AG04450 (cell line): ENCODE measurements at regions not wholly inside any gene's neighbourhood (a gene's known extent, or its start where the extent isn't known, plus 50 kb on each side); places are given as distances from the start of the nearest gene placed in this dataset.

Source experiments
- CTCF ChIA-PET: fragments of 300-600, 350-600 bp; formaldehyde crosslinking; extraction: SDS; loops from one replicate; lab custom pipeline; 2022; ENCODE audit warnings: antibody characterized with exemption, inconsistent platforms; lab: Charles Lee
- POLR2A ChIA-PET: fragments of 350-600 bp; formaldehyde crosslinking; extraction: SDS; loops from one replicate; lab custom pipeline; 2021; ENCODE audit warnings: antibody characterized with exemption, inconsistent platforms; lab: Yijun Ruan, JAX
- DNase-seq: peaks from one replicate; pipeline ENCODE4 v3.0.0-alpha.2; 2011; ENCODE audit warnings: low read depth, low spot score
- H3K27ac ChIP-seq: one replicate; pipeline ENCODE4 v1.5.1; 2012; ENCODE audit warnings: low read depth, low read length, control low read depth
- H3K27me3 ChIP-seq: one replicate; pipeline ENCODE4 v1.6.0; 2012; ENCODE audit warnings: low read length; ENCODE audit not compliant: control insufficient read depth, insufficient read depth
- H3K4me3 ChIP-seq: 2 replicates; pipeline ENCODE4 v1.5.1; 2011; ENCODE audit warnings: mild to moderate bottlenecking, low read depth, low read length, control low read depth
- H3K9me3 ChIP-seq: 2 replicates; pipeline ENCODE4 v1.5.1; 2012; ENCODE audit warnings: low read length; ENCODE audit not compliant: control insufficient read depth, insufficient read depth
- TF ChIP-seq, protein P1 (sequence below): IDR thresholded peaks from 2 replicates; pipeline ENCODE4 v1.5.1; 2011; ENCODE audit warnings: low read depth, low read length, control low read depth, inconsistent platforms

DNA sequence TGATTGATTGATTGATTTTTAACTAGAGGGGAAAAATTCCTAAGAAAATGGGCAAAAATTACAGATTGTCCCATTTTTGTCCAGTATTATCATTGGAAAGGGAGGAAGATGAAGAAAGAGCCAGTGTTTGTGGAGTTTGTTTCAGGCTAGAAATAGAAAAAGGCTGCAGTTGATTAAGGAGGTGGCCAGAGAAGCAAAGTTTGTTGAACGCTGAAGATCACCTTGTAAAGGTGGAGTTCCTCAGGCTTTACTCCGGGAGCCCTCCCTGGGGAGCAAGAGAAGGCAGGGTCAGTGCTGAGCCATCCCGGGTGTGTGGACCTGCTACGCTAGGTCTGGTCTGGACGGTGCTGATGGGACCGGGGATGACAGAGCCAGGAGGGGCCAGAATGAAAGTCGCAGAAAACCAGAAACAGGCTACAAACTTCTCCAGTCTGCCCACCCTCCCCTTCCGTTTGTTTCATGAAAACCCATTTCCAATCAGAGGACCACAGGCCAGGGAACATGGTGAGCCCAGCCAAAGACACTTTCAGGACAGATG lies 222.6 kb upstream of the FOXF1 start:
- H3K4me3 ChIP-seq, result no peak overlapping the region
- no peak overlapping the region for H3K27ac ChIP-seq
- POLR2A ChIA-PET, result no interaction called here
- no peaks in the 10 kb centered on the region; the same call in 1 of the 2 replicates for H3K9me3 ChIP-seq
- no peak for DNase-seq
- CTCF ChIA-PET, result no interaction called here
- TF ChIP-seq, protein P1, sequence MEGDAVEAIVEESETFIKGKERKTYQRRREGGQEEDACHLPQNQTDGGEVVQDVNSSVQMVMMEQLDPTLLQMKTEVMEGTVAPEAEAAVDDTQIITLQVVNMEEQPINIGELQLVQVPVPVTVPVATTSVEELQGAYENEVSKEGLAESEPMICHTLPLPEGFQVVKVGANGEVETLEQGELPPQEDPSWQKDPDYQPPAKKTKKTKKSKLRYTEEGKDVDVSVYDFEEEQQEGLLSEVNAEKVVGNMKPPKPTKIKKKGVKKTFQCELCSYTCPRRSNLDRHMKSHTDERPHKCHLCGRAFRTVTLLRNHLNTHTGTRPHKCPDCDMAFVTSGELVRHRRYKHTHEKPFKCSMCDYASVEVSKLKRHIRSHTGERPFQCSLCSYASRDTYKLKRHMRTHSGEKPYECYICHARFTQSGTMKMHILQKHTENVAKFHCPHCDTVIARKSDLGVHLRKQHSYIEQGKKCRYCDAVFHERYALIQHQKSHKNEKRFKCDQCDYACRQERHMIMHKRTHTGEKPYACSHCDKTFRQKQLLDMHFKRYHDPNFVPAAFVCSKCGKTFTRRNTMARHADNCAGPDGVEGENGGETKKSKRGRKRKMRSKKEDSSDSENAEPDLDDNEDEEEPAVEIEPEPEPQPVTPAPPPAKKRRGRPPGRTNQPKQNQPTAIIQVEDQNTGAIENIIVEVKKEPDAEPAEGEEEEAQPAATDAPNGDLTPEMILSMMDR, result no peak
- peaks cover 7% of the 10 kb centered on the region for H3K27me3 ChIP-seq

DNA sequence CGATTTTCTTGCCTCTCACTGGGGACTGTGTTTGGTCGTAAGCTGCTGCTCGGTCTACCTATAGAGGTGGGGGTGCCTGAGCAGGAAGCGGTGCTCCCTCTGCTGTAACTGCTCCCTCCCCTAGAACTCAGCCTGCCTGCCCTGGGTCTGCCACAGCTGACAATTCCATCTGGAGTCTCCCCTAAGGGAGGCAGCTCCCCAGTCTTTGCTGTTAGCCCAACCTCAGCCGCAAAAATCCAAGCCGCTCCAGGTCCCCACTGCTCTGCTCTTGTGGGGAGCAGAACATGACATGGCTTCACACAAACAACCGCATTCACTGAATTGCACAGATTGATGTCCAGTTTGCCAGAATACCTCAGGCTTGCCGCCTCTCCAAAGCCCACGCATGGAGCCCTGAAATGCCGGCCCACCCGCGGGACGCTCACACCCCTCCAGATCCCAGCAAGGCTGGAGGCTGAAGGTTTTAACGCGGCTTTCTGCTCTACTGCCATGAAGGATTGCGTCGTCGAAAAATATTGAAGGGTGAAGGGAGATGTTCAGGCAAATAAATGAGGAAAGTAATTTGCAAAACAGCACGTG lies 221.5 kb upstream of the FOXF1 start:
- no peaks in the 10 kb centered on the region; the same call in 1 of the 2 replicates for H3K9me3 ChIP-seq
- no peak overlapping the region for H3K27ac ChIP-seq
- peaks cover 7% of the 10 kb centered on the region for H3K27me3 ChIP-seq
- DNase-seq, result no peak
- POLR2A ChIA-PET, result no interaction called here
- H3K4me3 ChIP-seq, result no peak overlapping the region
- TF ChIP-seq, protein P1, result no peak
- CTCF ChIA-PET, result no interaction called here

DNA sequence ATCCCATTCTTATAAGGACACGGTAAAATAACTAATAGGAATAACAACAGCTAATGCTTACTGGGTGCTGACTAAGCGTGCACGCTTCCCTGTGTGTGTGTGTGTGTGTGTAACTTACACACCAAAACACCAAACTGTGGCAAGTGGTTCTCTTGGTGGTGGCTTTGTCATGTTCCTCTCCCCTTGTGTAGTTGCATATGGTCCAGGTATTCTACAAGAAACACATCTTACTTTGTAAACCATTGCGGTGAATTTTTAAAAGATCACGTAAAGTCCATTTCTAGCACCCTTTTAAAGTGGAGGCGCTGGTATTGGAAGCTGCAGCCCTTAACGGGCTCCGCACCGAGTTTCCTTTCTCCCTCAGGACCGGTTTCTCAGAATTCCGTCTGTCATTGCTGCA lies 221.0 kb upstream of the FOXF1 start:
- H3K4me3 ChIP-seq, result no peak overlapping the region
- TF ChIP-seq, protein P1, result no peak
- ChIA-PET CTCF (no interaction called here), POLR2A (no interaction called here)
- no peak for DNase-seq
- H3K27me3 ChIP-seq, result peaks cover 7% of the 10 kb centered on the region
- H3K27ac ChIP-seq, result no peak overlapping the region
- no peaks in the 10 kb centered on the region; the same call in 1 of the 2 replicates for H3K9me3 ChIP-seq

DNA sequence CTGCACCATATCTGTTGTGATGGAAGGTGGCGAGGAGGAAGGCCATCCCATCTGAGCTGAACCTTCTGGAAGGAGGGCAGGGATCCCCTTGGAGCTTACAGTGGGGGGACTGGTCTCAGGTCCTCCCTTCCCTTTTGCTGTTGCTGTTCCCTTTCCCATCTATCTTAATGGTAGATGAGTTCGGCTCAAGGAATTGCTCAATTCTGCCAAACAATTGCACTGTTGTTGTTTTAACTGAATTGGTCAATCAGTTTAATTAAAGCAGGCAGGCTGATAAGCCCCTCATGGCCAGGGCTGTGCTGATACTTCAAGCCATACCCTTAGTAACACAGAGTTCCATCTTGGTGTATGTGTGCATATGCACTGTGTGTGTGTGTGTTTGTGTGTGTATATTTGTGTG lies 220.4 kb upstream of the FOXF1 start:
- ChIA-PET POLR2A (no interaction called here), CTCF (no interaction called here)
- H3K9me3 ChIP-seq, result no peaks in the 10 kb centered on the region; the same call in 1 of the 2 replicates
- H3K4me3 ChIP-seq, result no peak overlapping the region
- TF ChIP-seq, protein P1, result no peak
- peaks cover 7% of the 10 kb centered on the region for H3K27me3 ChIP-seq
- DNase-seq, result no peak
- H3K27ac ChIP-seq, result no peak overlapping the region

DNA sequence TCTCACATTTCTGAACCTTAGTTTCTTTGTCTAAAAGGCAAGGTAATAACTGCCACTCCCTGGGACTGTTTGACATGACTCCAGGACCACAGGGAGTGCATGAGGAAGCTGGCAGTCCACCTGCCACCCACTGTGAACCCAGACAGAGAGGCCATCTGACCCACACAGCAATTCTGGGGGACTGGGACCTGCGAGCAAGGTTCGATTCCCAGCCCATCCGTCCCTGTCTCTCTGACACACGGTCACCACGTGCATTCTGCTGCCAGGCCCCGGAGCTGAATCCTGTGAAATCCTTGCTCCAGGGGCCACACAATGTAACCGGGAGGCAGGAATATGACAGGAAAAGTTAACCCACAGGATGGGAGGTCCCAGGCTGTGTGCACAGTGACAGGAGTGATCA lies 218.8 kb upstream of the FOXF1 start:
- POLR2A ChIA-PET, result no interaction called here

More for the DNA sequence above, 218.8 kb upstream of the FOXF1 start:
- no peak overlapping the region for H3K27ac ChIP-seq
- TF ChIP-seq, protein P1, result no peak
- H3K27me3 ChIP-seq, result peaks cover 7% of the 10 kb centered on the region
- no peaks in the 10 kb centered on the region; the same call in 1 of the 2 replicates for H3K9me3 ChIP-seq
- no peak overlapping the region for H3K4me3 ChIP-seq
- CTCF ChIA-PET, result no interaction called here
- no peak for DNase-seq
